MM.1S (cell line): ENCODE measurements at regions not wholly inside any gene's neighbourhood (a gene's known extent, or its start where the extent isn't known, plus 50 kb on each side); places are given as distances from the start of the nearest gene placed in this dataset.

Source experiments
- DNase-seq: peaks from one replicate; pipeline ENCODE4 v3.0.0-alpha.2; 2015
- H2AFZ ChIP-seq: fragments of 300-600 bp; sonication (generic); 2 replicates; pipeline ENCODE4 v1.6.0; 2016; ENCODE audit warnings: antibody characterized with exemption, low read length
- H3F3A ChIP-seq: fragments of 300-600 bp; sonication (generic); 2 replicates; pipeline ENCODE4 v1.6.1; 2016; ENCODE audit warnings: mild to moderate bottlenecking, antibody characterized with exemption, low read length, moderate library complexity, mixed read lengths; ENCODE audit not compliant: insufficient read depth
- H3K27ac ChIP-seq: fragments of 300-600 bp; sonication (generic); 2 replicates; pipeline ENCODE4 v1.5.1; 2016; ENCODE audit warnings: mild to moderate bottlenecking, low read length
- H3K27me3 ChIP-seq: fragments of 300-600 bp; sonication (generic); replicated peaks from 2 replicates; pipeline ENCODE4 v1.6.0; 2016; ENCODE audit warnings: low read length; ENCODE audit not compliant: insufficient read depth
- H3K36me3 ChIP-seq: fragments of 300-600 bp; sonication (generic); replicated peaks from 2 replicates; pipeline ENCODE4 v1.6.1; 2016; ENCODE audit warnings: mild to moderate bottlenecking, low read length, mixed read lengths; ENCODE audit not compliant: insufficient read depth
- H3K4me1 ChIP-seq: fragments of 300-600 bp; sonication (generic); 2 replicates; pipeline ENCODE4 v1.6.1; 2016; ENCODE audit warnings: low read length, mixed read lengths
- H3K4me2 ChIP-seq: fragments of 300-600 bp; sonication (generic); 2 replicates; pipeline ENCODE4 v1.6.0; 2016; ENCODE audit warnings: low read depth, low read length
- H3K4me3 ChIP-seq: fragments of 300-600 bp; sonication (generic); 2 replicates; pipeline ENCODE4 v1.5.1; 2016; ENCODE audit warnings: low read length, mixed read lengths
- H3K79me2 ChIP-seq: fragments of 300-600 bp; sonication (generic); 2 replicates; pipeline ENCODE4 v1.6.1; 2016; ENCODE audit warnings: mixed run types, low read length, mixed read lengths
- H3K9ac ChIP-seq: fragments of 300-600 bp; sonication (generic); 2 replicates; pipeline ENCODE4 v1.6.1; 2016; ENCODE audit warnings: low read length, mixed read lengths
- H3K9me2 ChIP-seq: fragments of 300-600 bp; sonication (generic); replicated peaks from 2 replicates; pipeline ENCODE4 v1.6.1; 2016; ENCODE audit warnings: mild to moderate bottlenecking, low read length, mixed read lengths; ENCODE audit not compliant: insufficient read depth
- H3K9me3 ChIP-seq: fragments of 300-600 bp; sonication (generic); replicated peaks from 2 replicates; pipeline ENCODE4 v1.6.1; 2016; ENCODE audit warnings: mild to moderate bottlenecking, low read length, mixed read lengths; ENCODE audit not compliant: insufficient read depth
- H4K20me1 ChIP-seq: fragments of 300-600 bp; sonication (generic); 2 replicates; pipeline ENCODE4 v1.6.1; 2016; ENCODE audit warnings: mild to moderate bottlenecking, low read length, moderate library complexity, mixed read lengths; ENCODE audit not compliant: insufficient read depth
- CTCF ChIP-seq: fragments of 300-600 bp; sonication (generic); IDR thresholded peaks from 2 replicates; pipeline ENCODE4 v1.5.1; 2016; ENCODE audit warnings: antibody characterized with exemption, low read length, mixed read lengths
- EZH2 ChIP-seq: fragments of 300-600 bp; sonication (generic); optimal IDR thresholded peaks from 2 replicates; pipeline ENCODE3; 2017; ENCODE audit warnings: low read depth, mild to moderate bottlenecking, antibody characterized with exemption, low read length, mixed read lengths
- EZH2phosphoT487 ChIP-seq: fragments of 300-600 bp; sonication (generic); IDR thresholded peaks from 2 replicates; pipeline ENCODE4 v1.6.1; 2018; ENCODE audit warnings: antibody characterized with exemption, low read length

- H3K9me3 ChIP-seq = no peaks in the 10 kb centered on the region
- no peak overlapping the region for H3K27ac ChIP-seq
- no peak overlapping the region for H3K9ac ChIP-seq
- H3K4me3 ChIP-seq = no peak overlapping the region
- H3K79me2 ChIP-seq = no peaks in the 10 kb centered on the region
- H3K36me3 ChIP-seq = no peaks in the 10 kb centered on the region
- H3K4me2 ChIP-seq = no peak overlapping the region
- no peaks in the 10 kb centered on the region for H3K27me3 ChIP-seq
- H3F3A ChIP-seq = no peaks in the 10 kb centered on the region
- TF ChIP-seq EZH2phosphoT487 (no peak), CTCF (no peak)
- no peak for DNase-seq
- H2AFZ ChIP-seq = no peak overlapping the region
- H3K9me2 ChIP-seq = no peaks in the 10 kb centered on the region
- 0 out of 2 replicates have a peak, but pooled peaks cover 6% of the 10 kb centered on the region for H3K4me1 ChIP-seq
- H4K20me1 ChIP-seq = no peaks in the 10 kb centered on the region
Observed at GRCh38 chr6:43935921-43936439, 166.0 kb downstream of the VEGFA start.

DNA sequence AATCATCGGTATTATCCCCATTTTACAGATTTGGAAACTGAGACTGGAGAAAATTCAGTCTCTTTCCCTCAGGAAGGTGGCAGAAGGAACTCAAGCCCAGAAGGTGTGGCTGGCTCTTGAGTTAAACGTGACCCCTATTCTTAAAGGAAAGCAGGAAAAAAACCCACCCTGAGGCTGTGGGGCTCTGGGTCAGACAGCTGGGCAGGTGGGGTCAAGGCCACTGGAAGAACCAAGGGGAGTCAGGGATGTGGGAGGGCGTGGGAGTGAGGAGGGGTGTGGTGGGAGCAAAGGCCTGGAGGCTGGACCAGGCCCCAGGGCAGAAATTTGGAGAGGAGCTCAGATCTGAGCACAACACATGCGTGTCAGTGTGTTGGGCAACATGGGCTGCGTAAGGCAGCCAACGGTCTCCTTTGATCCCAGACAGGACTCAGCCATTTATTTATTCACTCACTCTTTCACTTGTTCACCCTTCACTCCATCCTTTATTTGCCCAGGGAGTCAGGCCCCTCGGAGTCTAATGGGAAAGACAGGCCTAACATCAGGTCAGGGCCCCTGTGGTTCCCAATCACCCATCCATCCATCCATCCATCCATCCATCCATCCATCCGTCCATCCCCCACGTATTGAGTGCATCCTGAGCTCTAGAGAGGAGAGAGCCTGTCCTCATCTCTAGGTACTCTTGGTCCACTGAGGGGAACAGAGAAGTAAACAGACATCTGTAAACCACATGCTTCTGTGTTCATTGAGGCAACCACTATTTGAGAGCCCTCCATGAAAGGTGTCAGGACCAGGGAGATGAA lies 165.0 kb downstream of the VEGFA start:
- TF ChIP-seq CTCF = no peak
- TF ChIP-seq EZH2 = no peak
- no peak for TF ChIP-seq EZH2phosphoT487
- Histone ChIP-seq H3K4me2 (no peak overlapping the region), H3K9me2 (no peaks in the 10 kb centered on the region), H2AFZ (no peak overlapping the region), H3K27ac (no peak overlapping the region), H3K9ac (no peak overlapping the region), H3K36me3 (no peaks in the 10 kb centered on the region), H4K20me1 (no peaks in the 10 kb centered on the region), H3K27me3 (no peaks in the 10 kb centered on the region), H3K4me3 (no peak overlapping the region), H3K9me3 (no peaks in the 10 kb centered on the region), H3K79me2 (no peaks in the 10 kb centered on the region), H3K4me1 (0 out of 2 replicates have a peak, but pooled peaks cover 6% of the 10 kb centered on the region), H3F3A (no peaks in the 10 kb centered on the region)
- no peak for DNase-seq

GRCh38 chr6:43934183-43934802 lies 164.3 kb downstream of the VEGFA start:
- H3K9me2 ChIP-seq = no peaks in the 10 kb centered on the region
- no peak overlapping the region for H3K4me2 ChIP-seq
- H2AFZ ChIP-seq = no peak overlapping the region
- 0 out of 2 replicates have a peak, but pooled peaks cover 6% of the 10 kb centered on the region for H3K4me1 ChIP-seq
- H3K4me3 ChIP-seq = no peak overlapping the region
- no peaks in the 10 kb centered on the region for H3K36me3 ChIP-seq
- H3F3A ChIP-seq = no peaks in the 10 kb centered on the region
- no peaks in the 10 kb centered on the region for H3K27me3 ChIP-seq
- no peaks in the 10 kb centered on the region for H4K20me1 ChIP-seq
- H3K9me3 ChIP-seq = no peaks in the 10 kb centered on the region
- TF ChIP-seq EZH2phosphoT487 (no peak), EZH2 (no peak), CTCF (no peak)
- H3K79me2 ChIP-seq = no peaks in the 10 kb centered on the region
- DNase-seq = no peak
- H3K9ac ChIP-seq = no peak overlapping the region
- no peak overlapping the region for H3K27ac ChIP-seq
